Ishikawa (cell line): ENCODE measurements at regions not wholly inside any gene's neighbourhood (a gene's known extent, or its start where the extent isn't known, plus 50 kb on each side); places are given as distances from the start of the nearest gene placed in this dataset.

Source experiments
- EP300 ChIP-seq: IDR thresholded peaks from 2 replicates; pipeline ENCODE4 v1.6.1; 2012; ENCODE audit warnings: borderline replicate concordance
- RAD21 ChIP-seq: IDR thresholded peaks from 2 replicates; pipeline ENCODE4 v1.6.1; 2012; ENCODE audit warnings: low read depth
- YY1 ChIP-seq: IDR thresholded peaks from 2 replicates; pipeline ENCODE4 v1.6.1; 2012; ENCODE audit warnings: low read depth

DNA sequence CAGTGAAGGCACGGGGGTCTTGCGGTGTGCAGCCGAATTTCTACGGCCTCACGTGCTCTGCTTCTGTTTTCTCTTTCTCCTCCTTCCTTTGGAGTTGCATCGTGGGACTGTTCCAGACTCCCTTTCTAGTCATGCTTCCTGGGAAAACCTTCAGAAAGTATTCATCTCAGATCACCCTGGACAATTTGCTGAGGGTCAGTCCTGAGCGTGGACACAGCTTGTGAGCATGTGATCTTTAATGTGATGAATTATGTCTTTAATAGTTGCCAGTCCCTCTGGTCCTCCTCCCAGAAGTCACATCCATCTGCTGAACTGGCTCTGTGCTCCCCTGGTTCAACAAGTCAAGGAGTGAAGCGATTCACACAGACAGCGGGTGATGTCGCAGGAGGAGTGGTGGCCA lies 145.0 kb upstream of the PDE10A start:
- TF ChIP-seq RAD21 (no peak), YY1 (no peak), EP300 (no peak)
